ENCODE measurements at regions not wholly inside any gene's neighbourhood (a gene's known extent, or its start where the extent isn't known, plus 50 kb on each side); places are given as distances from the start of the nearest gene placed in this dataset.

- DNase-seq, result no peak
Observed at GRCh38 chr14:83746336-83746735, 1783.6 kb upstream of the FLRT2 start.

GRCh38 chr14:83757916-83758315, 1772.0 kb upstream of the FLRT2 start:
- DNase-seq, result no peak

GRCh38 chr14:83764656-83765599, 1765.0 kb upstream of the FLRT2 start:
- DNase-seq, result no peak

GRCh38 chr14:83777516-83777915, 1752.4 kb upstream of the FLRT2 start:
- no peak for DNase-seq

GRCh38 chr14:83779266-83779665, 1750.7 kb upstream of the FLRT2 start:
- DNase-seq, result no peak

- DNase-seq, result no peak
Observed at GRCh38 chr14:83780321-83780720, 1749.6 kb upstream of the FLRT2 start.

- no peak for DNase-seq
Observed at GRCh38 chr14:83798421-83798820, 1731.5 kb upstream of the FLRT2 start.

- DNase-seq, result no peak
Observed at GRCh38 chr14:83799233-83799632, 1730.7 kb upstream of the FLRT2 start.

GRCh38 chr14:83814896-83815295, 1715.0 kb upstream of the FLRT2 start:
- DNase-seq, result no peak

GRCh38 chr14:83816761-83817160, 1713.2 kb upstream of the FLRT2 start:
- no peak for DNase-seq

- DNase-seq, result no peak
Observed at GRCh38 chr14:83825843-83826242, 1704.1 kb upstream of the FLRT2 start.

- DNase-seq, result no peak
Observed at GRCh38 chr14:83826838-83827237, 1703.1 kb upstream of the FLRT2 start.

GRCh38 chr14:83827383-83827782, 1702.6 kb upstream of the FLRT2 start:
- DNase-seq, result no peak

- no peak for DNase-seq
Observed at GRCh38 chr14:83828406-83828805, 1701.5 kb upstream of the FLRT2 start.

GRCh38 chr14:83830316-83830715, 1699.6 kb upstream of the FLRT2 start:
- DNase-seq, result no peak

- no peak for DNase-seq
Observed at GRCh38 chr14:83838226-83838625, 1691.7 kb upstream of the FLRT2 start.

- DNase-seq, result no peak
Observed at GRCh38 chr14:83842547-83842946, 1687.4 kb upstream of the FLRT2 start.

GRCh38 chr14:83847102-83847501, 1682.8 kb upstream of the FLRT2 start:
- DNase-seq, result no peak

GRCh38 chr14:83850092-83850491, 1679.9 kb upstream of the FLRT2 start:
- DNase-seq, result no peak

GRCh38 chr14:83856334-83856733, 1673.6 kb upstream of the FLRT2 start:
- no peak for DNase-seq

- no peak for DNase-seq
Observed at GRCh38 chr14:83860631-83861155, 1669.3 kb upstream of the FLRT2 start.

GRCh38 chr14:83863042-83863774, 1666.7 kb upstream of the FLRT2 start:
- no peak for DNase-seq
